SK-N-SH treated with all-trans-retinoic acid at 6 μM for 48 hours (cell line): ENCODE measurements at regions not wholly inside any gene's neighbourhood (a gene's known extent, or its start where the extent isn't known, plus 50 kb on each side); places are given as distances from the start of the nearest gene placed in this dataset.

Experiments used
- ARNTL ChIP-seq: fragments of 450-650 bp; formaldehyde crosslinking; IDR thresholded peaks from 2 replicates; pipeline ENCODE4 v1.5.0; 2020; ENCODE audit warnings: low read depth, mild to moderate bottlenecking, moderate library complexity, borderline replicate concordance
- RARB ChIP-seq: fragments of 250-450 bp; sonication (Bioruptor Pico); IDR thresholded peaks from 2 replicates; pipeline ENCODE4 v1.8.0; 2021; ENCODE audit warnings: mild to moderate bottlenecking, moderate library complexity
- TOX ChIP-seq: fragments of 250-450 bp; sonication (Bioruptor Pico); IDR thresholded peaks from 2 replicates; pipeline ENCODE4 v1.8.0; 2021; ENCODE audit warnings: mild to moderate bottlenecking, moderate library complexity, borderline replicate concordance
- ZNF565 ChIP-seq: fragments of 450-650 bp; formaldehyde crosslinking; conservative IDR thresholded peaks from 2 replicates; pipeline ENCODE4 v1.5.0; 2020; ENCODE audit warnings: low read depth, mild to moderate bottlenecking, moderate library complexity
- ZNF70 ChIP-seq: fragments of 450-650 bp; formaldehyde crosslinking; IDR thresholded peaks from 2 replicates; pipeline ENCODE4 v1.5.0; 2020; ENCODE audit warnings: mild to moderate bottlenecking, moderate library complexity
- ZNF8 ChIP-seq: fragments of 450-650 bp; formaldehyde crosslinking; IDR thresholded peaks from 2 replicates; pipeline ENCODE4 v1.5.0; 2020; ENCODE audit warnings: mild to moderate bottlenecking, moderate library complexity

DNA sequence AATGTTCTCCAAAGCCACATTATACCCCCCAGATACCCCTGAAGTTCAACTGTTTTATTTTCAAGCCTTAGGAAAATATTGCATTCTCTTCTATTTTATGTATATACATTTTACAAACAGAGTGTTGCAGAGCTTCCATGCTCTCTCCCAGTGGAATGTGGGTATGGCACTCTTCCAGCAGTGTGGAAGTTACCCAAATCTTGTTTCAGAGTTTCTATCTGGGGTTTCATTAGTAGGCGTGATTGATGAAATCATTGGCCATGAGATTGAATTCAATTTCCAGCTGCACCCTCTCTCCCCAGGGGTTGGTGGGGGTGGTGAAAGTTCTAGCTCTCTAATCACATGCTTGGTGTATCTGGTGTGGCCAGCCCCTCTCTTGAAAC is 350.4 kb downstream of the RPS24 start:
- TF ChIP-seq ZNF565 (CRISPR knock-in tag) (no peak), ZNF8 (CRISPR knock-in tag) (no peak), ARNTL (no peak), ZNF70 (CRISPR knock-in tag) (no peak), TOX (CRISPR knock-in tag) (no peak), RARB (no peak)
